IMR-90 (cell line): ENCODE measurements at regions not wholly inside any gene's neighbourhood (a gene's known extent, or its start where the extent isn't known, plus 50 kb on each side); places are given as distances from the start of the nearest gene placed in this dataset.

ENCODE experiments used
- ATAC-seq: fragments of 200-7000 bp; cut with Tn5 transposase; 2 replicates; pipeline ENCODE4 v1.9.1; 2020; ENCODE audit warnings: low read depth, mild to moderate bottlenecking, moderate library complexity
- BruUV-seq: library from RNA; stranded (reverse); fragments of 400-500 nt; replicated peaks from 2 replicates; lab custom pipeline; 2021; lab: Mats Ljungman, UMichigan
- CTCF ChIA-PET: fragments of 300-600 bp; formaldehyde crosslinking; extraction: SDS; loops from one replicate; lab custom pipeline; 2021; ENCODE audit warnings: antibody characterized with exemption; lab: Yijun Ruan, JAX
- POLR2A ChIA-PET: fragments of 300-600 bp; sonication (Branson Sonifier 250); formaldehyde crosslinking; loops from one replicate; lab custom pipeline; 2022; ENCODE audit warnings: antibody characterized with exemption; ENCODE audit not compliant: unreplicated experiment; lab: Charles Lee
- DNase-seq: peaks from one replicate; pipeline ENCODE4 v3.0.0; 2013
- H2AFZ ChIP-seq: replicated peaks from 2 replicates; pipeline ENCODE3; 2013; ENCODE audit warnings: low read length, mild to moderate bottlenecking; ENCODE audit not compliant: poor library complexity
- H2AK5ac ChIP-seq: 2 replicates; pipeline ENCODE4 v1.6.1; 2013; ENCODE audit warnings: low read depth, low read length, inconsistent platforms
- H2AK9ac ChIP-seq: replicated peaks from 2 replicates; pipeline ENCODE3; 2013; ENCODE audit warnings: mild to moderate bottlenecking, low read depth, low read length, moderate library complexity; ENCODE audit not compliant: poor library complexity
- H2BK120ac ChIP-seq: 2 replicates; pipeline ENCODE4 v1.6.1; 2013; ENCODE audit warnings: low read depth, low read length, inconsistent platforms
- H2BK15ac ChIP-seq: 3 replicates; pipeline ENCODE4 v1.6.1; 2013; ENCODE audit warnings: low read depth, low read length, inconsistent platforms
- H2BK20ac ChIP-seq: 2 replicates; pipeline ENCODE4 v1.6.1; 2013; ENCODE audit warnings: low read depth, mild to moderate bottlenecking, inconsistent platforms, low read length, moderate library complexity
- H2BK5ac ChIP-seq: 2 replicates; pipeline ENCODE4 v1.6.1; 2013; ENCODE audit warnings: mild to moderate bottlenecking, low read depth, low read length, inconsistent platforms; ENCODE audit not compliant: poor library complexity, severe bottlenecking
- H3K14ac ChIP-seq: replicated peaks from 2 replicates; pipeline ENCODE4 v1.6.1; 2013; ENCODE audit warnings: low read depth, low read length, inconsistent platforms
- H3K18ac ChIP-seq: 2 replicates; pipeline ENCODE4 v1.6.1; 2013; ENCODE audit warnings: low read depth, low read length, control low read depth
- H3K23ac ChIP-seq: 2 replicates; pipeline ENCODE4 v1.6.1; 2013; ENCODE audit warnings: low read depth, low read length, inconsistent platforms
- H3K27ac ChIP-seq: 2 replicates; pipeline ENCODE4 v1.5.1; 2013; ENCODE audit warnings: mild to moderate bottlenecking, control low read depth, low read length; ENCODE audit not compliant: insufficient read depth
- H3K27me3 ChIP-seq: 2 replicates; pipeline ENCODE4 v1.6.1; 2013; ENCODE audit warnings: low read length; ENCODE audit not compliant: control insufficient read depth, insufficient read depth
- H3K36me3 ChIP-seq: 2 replicates; pipeline ENCODE4 v1.6.1; 2013; ENCODE audit warnings: low read length, mixed read lengths; ENCODE audit not compliant: control insufficient read depth, insufficient read depth
- H3K4ac ChIP-seq: 2 replicates; pipeline ENCODE4 v1.6.1; 2013; ENCODE audit warnings: low read depth, low read length, inconsistent platforms
- H3K4me1 ChIP-seq: 2 replicates; pipeline ENCODE4 v1.6.1; 2013; ENCODE audit warnings: low read length, mixed read lengths; ENCODE audit not compliant: control insufficient read depth, insufficient read depth
- H3K4me2 ChIP-seq: 2 replicates; pipeline ENCODE4 v1.6.1; 2013; ENCODE audit warnings: low read depth, mild to moderate bottlenecking, control low read depth, low read length, moderate library complexity
- H3K4me3 ChIP-seq: 2 replicates; pipeline ENCODE4 v1.5.1; 2013; ENCODE audit warnings: low read depth, mild to moderate bottlenecking, control low read depth, low read length, moderate library complexity; ENCODE audit not compliant: insufficient read depth
- H3K56ac ChIP-seq: 2 replicates; pipeline ENCODE4 v1.6.1; 2013; ENCODE audit warnings: low read length, inconsistent platforms; ENCODE audit not compliant: insufficient read depth; ENCODE audit errors: extremely low read depth
- H3K79me1 ChIP-seq, 2 experiments: 2 replicates each; pipeline ENCODE4 v1.6.1; 2013; ENCODE audit warnings: low read length in 2 of 2, inconsistent platforms in 1 of 2, low read depth in 1 of 2
- H3K9ac ChIP-seq: 2 replicates; pipeline ENCODE4 v1.6.1; 2013; ENCODE audit warnings: low read depth, low read length, control low read depth
- H3K9me1 ChIP-seq: 2 replicates; pipeline ENCODE4 v1.6.1; 2013; ENCODE audit warnings: low read length, inconsistent platforms; ENCODE audit not compliant: insufficient read depth
- H3K9me3 ChIP-seq: 2 replicates; pipeline ENCODE4 v1.6.1; 2013; ENCODE audit warnings: low read length; ENCODE audit not compliant: control insufficient read depth, insufficient read depth
- H4K20me1 ChIP-seq: 2 replicates; pipeline ENCODE4 v1.6.1; 2013; ENCODE audit warnings: low read length, inconsistent platforms; ENCODE audit not compliant: insufficient read depth
- H4K5ac ChIP-seq: 2 replicates; pipeline ENCODE4 v1.6.1; 2013; ENCODE audit warnings: mild to moderate bottlenecking, low read depth, low read length, control low read depth
- H4K8ac ChIP-seq, 2 experiments: 2 replicates each; pipeline ENCODE4 v1.6.1; 2013; ENCODE audit warnings: low read depth in 2 of 2, low read length in 2 of 2, control low read depth in 1 of 2, inconsistent platforms in 1 of 2
- H4K91ac ChIP-seq: 2 replicates; pipeline ENCODE4 v1.6.1; 2013; ENCODE audit warnings: low read depth, low read length, inconsistent platforms; ENCODE audit not compliant: insufficient read depth
- CEBPB ChIP-seq: IDR thresholded peaks from 2 replicates; pipeline ENCODE4 v1.6.1; 2012; ENCODE audit warnings: low read depth, low read length, improper control_type of control experiment
- CHD1 ChIP-seq: IDR thresholded peaks from 2 replicates; pipeline ENCODE4 v1.6.1; 2012; ENCODE audit warnings: low read depth, low read length, improper control_type of control experiment
- CTCF ChIP-seq: conservative IDR thresholded peaks from 2 replicates; pipeline ENCODE4 v1.5.1; 2012; ENCODE audit warnings: mild to moderate bottlenecking, low read depth, low read length, improper control_type of control experiment
- MAFK ChIP-seq: IDR thresholded peaks from 2 replicates; pipeline ENCODE4 v1.6.1; 2012; ENCODE audit warnings: low read depth, low read length, improper control_type of control experiment
- MAZ ChIP-seq: IDR thresholded peaks from 2 replicates; pipeline ENCODE4 v1.6.1; 2012; ENCODE audit warnings: low read depth, mild to moderate bottlenecking, low read length, improper control_type of control experiment, moderate library complexity, borderline replicate concordance
- MXI1 ChIP-seq: IDR thresholded peaks from 2 replicates; pipeline ENCODE4 v1.6.1; 2012; ENCODE audit warnings: low read depth, mild to moderate bottlenecking, low read length, moderate library complexity, borderline replicate concordance
- NFE2L2 ChIP-seq: fragments of 150-350 bp; IDR thresholded peaks from 2 replicates; pipeline ENCODE4 v1.6.1; 2016; ENCODE audit warnings: low read depth, mild to moderate bottlenecking, low read length
- POLR2A ChIP-seq: IDR thresholded peaks from 2 replicates; pipeline ENCODE4 v1.6.1; 2012; ENCODE audit warnings: mild to moderate bottlenecking, low read depth, low read length
- RAD21 ChIP-seq: IDR thresholded peaks from 2 replicates; pipeline ENCODE4 v1.6.1; 2012; ENCODE audit warnings: low read length, improper control_type of control experiment
- RCOR1 ChIP-seq: IDR thresholded peaks from 2 replicates; pipeline ENCODE4 v1.6.1; 2012; ENCODE audit warnings: mild to moderate bottlenecking, low read length, improper control_type of control experiment; ENCODE audit not compliant: insufficient replicate concordance
- RFX5 ChIP-seq: IDR thresholded peaks from 2 replicates; pipeline ENCODE4 v1.8.0; 2012; ENCODE audit warnings: low read depth, mild to moderate bottlenecking, low read length, moderate library complexity
- WGBS, 2 experiments: methylation state at CpG; one replicate each; pipeline versions ENCODE4 v1.1.5 to v1.1.7; 2013; ENCODE audit warnings: missing lambda C conversion rate in 2 of 2; ENCODE audit not compliant: insufficient read length in 1 of 2; ENCODE audit errors: extremely low coverage in 2 of 2; 5-methylcytosine and 5-hydroxymethylcytosine counted together
- dilution Hi-C: fragments of 300-500 bp; cut with HindIII; formaldehyde crosslinking; loops from one replicate; pipeline ENCODE4 v1.14.3; 2018; ENCODE audit warnings: low sequenced_read_pairs; ENCODE audit not compliant: unreplicated experiment
- in situ Hi-C: fragments of 300-500 bp; cut with MboI; formaldehyde crosslinking; loops from 3 replicates; pipeline ENCODE4 v1.14.3; 2019; ENCODE audit warnings: low sequenced_read_pairs, inconsistent platforms, mixed read lengths
- intact Hi-C: fragments of 100-400 bp; cut with micrococcal nuclease; formaldehyde crosslinking; loops from 2 replicates; pipeline ENCODE4 v1.10.0; 2022
- TF ChIP-seq, protein P1 (sequence below): fragments of 150-350 bp; IDR thresholded peaks from 2 replicates; pipeline ENCODE4 v1.6.1; 2017; ENCODE audit warnings: mild to moderate bottlenecking, antibody characterized with exemption, low read length, low read depth

DNA sequence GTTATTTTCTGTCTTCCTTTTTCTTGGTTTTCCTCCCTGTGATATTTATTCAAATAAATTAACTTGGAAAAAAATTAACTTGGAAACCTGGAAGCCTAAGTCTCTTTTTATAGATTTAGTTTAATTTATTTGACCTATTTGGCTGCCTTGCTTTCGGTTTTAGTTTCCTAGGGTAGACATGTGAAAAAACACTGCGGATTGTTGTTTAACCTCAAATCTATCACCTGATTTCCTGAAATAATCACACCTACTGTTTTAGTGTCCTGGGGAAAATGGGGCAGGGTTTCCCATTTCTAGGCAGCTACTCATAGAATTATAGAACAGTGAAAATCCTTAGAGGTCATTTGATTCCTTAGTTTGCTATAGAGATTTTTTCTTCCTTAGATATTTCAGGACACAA lies 412.4 kb downstream of the PCDH17 start:
- Histone ChIP-seq H3K9me1 (no peaks in the 10 kb centered on the region), H3K27me3 (no peaks in the 10 kb centered on the region), H4K5ac (no peak overlapping the region), H3K9ac (no peak overlapping the region), H3K23ac (no peak overlapping the region), H3K36me3 (no peaks in the 10 kb centered on the region), H3K4ac (no peak overlapping the region), H3K79me1 (no peaks in the 10 kb centered on the region), H3K4me2 (no peak overlapping the region), H2AK9ac (no peak overlapping the region), H2AK5ac (no peak overlapping the region), H3K9me3 (no peaks in the 10 kb centered on the region; the same call in 1 of the 2 replicates), H2BK15ac (no peak overlapping the region), H3K56ac (no peak overlapping the region), H2BK20ac (no peak overlapping the region), H3K4me1 (no peaks in the 10 kb centered on the region), H4K8ac (no peak overlapping the region), H4K20me1 (no peaks in the 10 kb centered on the region), H3K4me3 (no peak overlapping the region), H4K91ac (no peak overlapping the region), H2AFZ (no peak overlapping the region), H2BK5ac (no peak overlapping the region), H3K14ac (no peak overlapping the region), H3K18ac (no peak overlapping the region), H3K27ac (no peak overlapping the region), H2BK120ac (no peak overlapping the region)
- ATAC-seq = no peak
- no TSS peak for BruUV-seq
- in situ Hi-C loops (no loop called here), dilution Hi-C loops (no loop called here), intact Hi-C loops (no loop called here)
- WGBS, 2 experiments = no CpG with 5 or more reads among the region's 2 CpGs
- ChIA-PET POLR2A (no interaction called here), CTCF (no interaction called here)
- TF ChIP-seq RFX5 = no peak
- no peak for TF ChIP-seq MAFK
- no peak for TF ChIP-seq MXI1
- TF ChIP-seq CHD1 = no peak
- no peak for TF ChIP-seq NFE2L2
- TF ChIP-seq CEBPB = no peak
- no peak for TF ChIP-seq POLR2A
- no peak for TF ChIP-seq MAZ
- no peak for TF ChIP-seq RCOR1
- TF ChIP-seq CTCF = no peak
- TF ChIP-seq, protein P1, sequence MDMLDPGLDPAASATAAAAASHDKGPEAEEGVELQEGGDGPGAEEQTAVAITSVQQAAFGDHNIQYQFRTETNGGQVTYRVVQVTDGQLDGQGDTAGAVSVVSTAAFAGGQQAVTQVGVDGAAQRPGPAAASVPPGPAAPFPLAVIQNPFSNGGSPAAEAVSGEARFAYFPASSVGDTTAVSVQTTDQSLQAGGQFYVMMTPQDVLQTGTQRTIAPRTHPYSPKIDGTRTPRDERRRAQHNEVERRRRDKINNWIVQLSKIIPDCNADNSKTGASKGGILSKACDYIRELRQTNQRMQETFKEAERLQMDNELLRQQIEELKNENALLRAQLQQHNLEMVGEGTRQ = no peak
- TF ChIP-seq RAD21 = no peak
- no peak for DNase-seq
